ENCODE measurements at regions not wholly inside any gene's neighbourhood (a gene's known extent, or its start where the extent isn't known, plus 50 kb on each side); places are given as distances from the start of the nearest gene placed in this dataset.

GRCh38 chr9:16320338-16320902 lies 550.0 kb downstream of the BNC2 start:
- DNase-seq: peak in 1 of 7 donors; percentile 33
- Histone ChIP-seq H3K27me3 (no peaks in the 10 kb centered on the region), H3K36me3 (replicated peaks in 1 of 2) (no peaks in the 10 kb centered on the region), H3K4me3 (no peak overlapping the region), H3K9me3 (replicated peaks in 1 of 3) (no peaks in the 10 kb centered on the region), H3K27ac (no peak overlapping the region), H3K4me1 (replicated peaks in 1 of 2) (peaks cover 0 to 11% of the 10 kb centered on the region in 2 donors)
- 94 to 96% (median 95%) methylated on average over 5 of the region's 5 CpGs for WGBS, 4 donors
- TF ChIP-seq CTCF (IDR thresholded peaks at IDR 0.05) (no peak), POLR2A (IDR thresholded peaks at IDR 0.05) (no peak)
- intact Hi-C loops (cut with DNase I): no loop called here

- H3K36me3 ChIP-seq (replicated peaks in 1 of 2): no peaks in the 10 kb centered on the region
- peak overlapping the region in 4 of 5 donors; percentile 27 to 59 (median 53) for H3K27ac ChIP-seq
- H3K4me1 ChIP-seq (replicated peaks in 1 of 2): peaks cover 0 to 11% of the 10 kb centered on the region in 2 donors
- H3K4me3 ChIP-seq: no peak overlapping the region
- H3K9me3 ChIP-seq (replicated peaks in 1 of 3): no peaks in the 10 kb centered on the region
- no peaks in the 10 kb centered on the region for H3K27me3 ChIP-seq
- peak; percentile 39 to 93 (median 80) for DNase-seq
- 49 to 62% (median 58%) methylated on average over 4 to 7 of the region's 7 CpGs for WGBS, 4 donors
- intact Hi-C loops (cut with DNase I): no loop called here
- TF ChIP-seq POLR2A (IDR thresholded peaks at IDR 0.05) (no peak), CTCF (IDR thresholded peaks at IDR 0.05) (no peak)
These were observed 548.9 kb downstream of the BNC2 start for GRCh38 chr9:16321461-16322119.

DNA sequence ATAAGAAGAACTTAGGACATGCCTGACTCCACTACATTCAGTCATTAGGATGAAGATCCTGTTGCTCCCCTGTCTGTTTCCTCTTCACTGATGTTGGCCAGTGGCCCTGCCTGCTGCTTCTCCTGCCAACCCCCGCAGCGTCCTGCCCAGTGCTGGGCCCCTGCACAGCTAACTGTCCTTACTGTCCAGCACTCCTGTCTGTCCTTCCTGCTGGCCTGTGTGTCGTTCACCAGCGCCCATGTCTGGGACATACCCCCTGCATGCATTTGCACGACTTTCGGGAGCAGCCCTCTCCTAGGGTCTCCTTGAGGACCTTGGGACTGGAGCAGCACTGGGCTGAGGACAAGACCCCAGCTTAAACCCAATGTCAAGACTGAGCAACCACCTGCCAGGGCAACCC lies 547.6 kb downstream of the BNC2 start:
- intact Hi-C loops (cut with DNase I): no loop called here
- DNase-seq: peak in 1 of 7 donors; percentile 30
- Histone ChIP-seq H3K9me3 (replicated peaks in 1 of 3) (no peaks in the 10 kb centered on the region), H3K27me3 (no peaks in the 10 kb centered on the region), H3K27ac (no peak overlapping the region), H3K36me3 (replicated peaks in 1 of 2) (no peaks in the 10 kb centered on the region), H3K4me1 (replicated peaks in 1 of 2) (peaks cover 0 to 11% of the 10 kb centered on the region in 2 donors), H3K4me3 (no peak overlapping the region)
- TF ChIP-seq POLR2A (IDR thresholded peaks at IDR 0.05): no peak
- TF ChIP-seq CTCF (IDR thresholded peaks at IDR 0.05): no peak
- 82 to 91% (median 83%) methylated on average over 5 to 6 of the region's 6 CpGs for WGBS, 4 donors

GRCh38 chr9:16325966-16326365 lies 544.5 kb downstream of the BNC2 start:
- intact Hi-C loops (cut with DNase I): no loop called here
- no peaks in the 10 kb centered on the region for H3K9me3 ChIP-seq (replicated peaks in 1 of 3)
- peaks cover 0 to 10% of the 10 kb centered on the region in 2 donors for H3K4me1 ChIP-seq (replicated peaks in 1 of 2)
- H3K27me3 ChIP-seq: no peaks in the 10 kb centered on the region
- DNase-seq: no peak
- TF ChIP-seq CTCF (IDR thresholded peaks at IDR 0.05) (no peak), POLR2A (IDR thresholded peaks at IDR 0.05) (no peak)
- H3K36me3 ChIP-seq (replicated peaks in 1 of 2): no peaks in the 10 kb centered on the region
- 92 to 99% (median 95%) methylated on average over 6 of the region's 6 CpGs for WGBS, 4 donors
- no peak overlapping the region for H3K4me3 ChIP-seq
- no peak overlapping the region for H3K27ac ChIP-seq

All from adrenal gland (tissue), 9 donors.